Astrocyte of the cerebellum (primary cell): ENCODE measurements at regions not wholly inside any gene's neighbourhood (a gene's known extent, or its start where the extent isn't known, plus 50 kb on each side); places are given as distances from the start of the nearest gene placed in this dataset.
"Not testable (repeated sequence)": the region's sequence is repeated elsewhere in the genome, so short reads cannot be mapped to it uniquely, and the experiment has no call there.

Source experiments
- DNase-seq: peaks from one replicate; pipeline ENCODE4 v3.0.0-alpha.2; 2011; ENCODE audit warnings: low read depth
- H3K4me3 ChIP-seq: 2 replicates; pipeline ENCODE4 v1.5.1; 2011; ENCODE audit warnings: mild to moderate bottlenecking, low read depth, low read length, moderate library complexity
- CTCF ChIP-seq: IDR thresholded peaks from 2 replicates; pipeline ENCODE4 v1.5.1; 2012; ENCODE audit warnings: low read length, low read depth, moderate library complexity, mild to moderate bottlenecking; ENCODE audit errors: missing control alignments
- in situ Hi-C: cut with HindIII; loops from 2 replicates; pipeline ENCODE4 v1.10.0; 2017; ENCODE audit warnings: low sequenced_read_pairs

DNA sequence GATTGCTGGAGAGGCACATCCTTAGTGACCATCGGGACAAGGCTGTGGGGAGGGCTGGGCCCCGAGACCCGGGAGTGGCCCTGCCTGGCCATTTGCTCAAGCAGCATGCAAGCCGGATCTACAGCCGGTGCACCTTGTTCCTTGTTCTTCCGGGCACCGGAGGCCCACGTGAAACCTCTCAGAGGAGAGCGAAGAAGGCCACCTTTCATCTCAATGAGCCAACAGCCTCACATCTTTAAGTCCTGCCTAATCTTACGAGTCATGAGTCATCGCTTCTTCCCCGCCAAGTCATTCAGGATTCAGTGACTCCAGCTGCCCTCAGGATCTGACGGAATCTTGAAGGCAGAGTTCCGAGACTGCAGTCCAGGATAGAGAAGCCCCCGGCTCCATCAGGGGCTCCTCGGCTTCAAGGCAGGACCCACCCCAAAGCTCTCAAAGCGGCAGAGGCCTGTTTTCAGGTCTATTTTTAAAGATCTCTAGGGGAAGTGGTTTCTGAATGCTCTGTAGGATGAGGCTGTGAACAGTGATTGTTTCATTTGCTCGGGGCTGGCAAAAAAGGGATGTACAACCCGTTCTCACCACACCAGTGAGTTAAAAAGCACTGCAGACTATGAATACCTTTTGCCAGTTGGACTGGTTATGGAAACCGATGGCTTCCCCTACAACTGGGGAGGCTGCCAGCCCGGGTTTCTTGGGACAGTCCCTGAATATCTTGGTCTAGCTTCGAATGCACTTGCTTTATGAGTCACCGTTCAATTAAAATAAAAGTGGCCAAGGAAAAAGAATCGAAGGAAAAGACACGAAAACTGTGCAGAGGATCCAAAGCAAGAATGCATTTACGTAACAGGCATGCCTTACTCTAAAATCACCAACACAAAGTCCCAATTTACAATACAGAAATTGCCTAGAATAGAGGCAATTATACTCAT lies 57.2 kb upstream of the ECHDC3 start:
- in situ Hi-C loops = no loop called here
- TF ChIP-seq CTCF = no peak
- DNase-seq = peak; percentile 80
- peak overlapping the region; percentile 6 for H3K4me3 ChIP-seq

- in situ Hi-C loops, DNase-seq, H3K4me3 ChIP-seq: not testable (repeated sequence)
Measured at GRCh38 chr10:11684341-11684716, 57.9 kb upstream of the ECHDC3 start.

GRCh38 chr10:11683529-11684320 lies 58.5 kb upstream of the ECHDC3 start:
- no peak for TF ChIP-seq CTCF
- DNase-seq = no peak
- in situ Hi-C loops = no loop called here
- H3K4me3 ChIP-seq = no peak overlapping the region

- no peak for TF ChIP-seq CTCF
- in situ Hi-C loops = no loop called here
- H3K4me3 ChIP-seq = no peak overlapping the region
- DNase-seq = no peak
Measured at GRCh38 chr10:11682851-11683250, 59.3 kb upstream of the ECHDC3 start.

GRCh38 chr10:11682267-11682683 lies 59.9 kb upstream of the ECHDC3 start:
- H3K4me3 ChIP-seq = no peak overlapping the region
- in situ Hi-C loops = no loop called here
- DNase-seq = no peak
- no peak for TF ChIP-seq CTCF

- no peak for TF ChIP-seq CTCF
- DNase-seq = no peak
- no peak overlapping the region for H3K4me3 ChIP-seq
- in situ Hi-C loops = no loop called here
Measured at GRCh38 chr10:11680496-11680895, 61.7 kb upstream of the ECHDC3 start.

DNA sequence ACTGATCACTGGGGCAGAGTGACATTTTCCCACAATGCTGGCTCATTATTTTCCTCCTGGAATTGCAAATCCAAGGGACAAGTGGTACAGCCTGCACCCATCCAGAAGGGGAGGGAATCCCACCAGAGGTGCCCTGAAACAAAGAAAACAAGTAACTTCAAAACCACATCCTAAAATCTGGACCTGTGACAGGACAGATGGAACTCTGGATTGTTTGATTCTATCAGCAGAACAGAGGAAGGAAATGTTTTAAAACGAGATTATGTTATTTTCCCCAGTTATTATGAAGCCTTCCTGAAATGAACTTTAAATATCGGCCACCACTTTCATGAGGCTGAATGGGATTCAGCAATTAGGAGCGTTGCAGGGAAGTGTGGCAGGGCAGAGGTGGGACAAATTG lies 62.2 kb upstream of the ECHDC3 start:
- TF ChIP-seq CTCF = no peak
- in situ Hi-C loops = loop anchor here (5.0 kb wide), 1 partner anchor 78 kb away; no protein-coding TSS in a partner anchor
- H3K4me3 ChIP-seq = no peak overlapping the region
- no peak for DNase-seq
